Kidney epithelial cell (primary cell): ENCODE measurements at regions not wholly inside any gene's neighbourhood (a gene's known extent, or its start where the extent isn't known, plus 50 kb on each side); places are given as distances from the start of the nearest gene placed in this dataset.

Experiments used
- DNase-seq: peaks from one replicate; pipeline ENCODE4 v3.0.0-alpha.2; 2010; ENCODE audit warnings: low read depth
- H3K27me3 ChIP-seq: 2 replicates; pipeline ENCODE4 v1.6.0; 2011; ENCODE audit warnings: low read length; ENCODE audit not compliant: control insufficient read depth, insufficient read depth
- H3K36me3 ChIP-seq: 2 replicates; pipeline ENCODE4 v1.5.1; 2011; ENCODE audit warnings: low read length; ENCODE audit not compliant: control insufficient read depth, insufficient read depth
- H3K4me3 ChIP-seq: 2 replicates; pipeline ENCODE4 v1.5.1; 2011; ENCODE audit warnings: low read depth, mild to moderate bottlenecking, control low read depth, low read length
- CTCF ChIP-seq: IDR thresholded peaks from 2 replicates; pipeline ENCODE4 v1.5.1; 2011; ENCODE audit warnings: mild to moderate bottlenecking, moderate library complexity, low read length, control low read depth, inconsistent platforms; ENCODE audit not compliant: insufficient read depth, poor library complexity, severe bottlenecking

GRCh38 chr6:55019591-55019990 lies 154.7 kb upstream of the HCRTR2 start:
- DNase-seq, result no peak
- Histone ChIP-seq H3K27me3 (no peaks in the 10 kb centered on the region), H3K36me3 (no peaks in the 10 kb centered on the region), H3K4me3 (no peak overlapping the region)
- no peak for TF ChIP-seq CTCF

- no peaks in the 10 kb centered on the region for H3K36me3 ChIP-seq
- H3K4me3 ChIP-seq, result no peak overlapping the region
- H3K27me3 ChIP-seq, result no peaks in the 10 kb centered on the region
- no peak for DNase-seq
- TF ChIP-seq CTCF, result no peak
Measured at GRCh38 chr6:55023230-55023629, 151.1 kb upstream of the HCRTR2 start.

- Histone ChIP-seq H3K4me3 (no peak overlapping the region), H3K27me3 (no peaks in the 10 kb centered on the region), H3K36me3 (no peaks in the 10 kb centered on the region)
- no peak for TF ChIP-seq CTCF
- no peak for DNase-seq
Measured at GRCh38 chr6:55033016-55033546, 141.2 kb upstream of the HCRTR2 start.

- no peak for TF ChIP-seq CTCF
- no peak for DNase-seq
- H3K4me3 ChIP-seq, result no peak overlapping the region
Measured at GRCh38 chr6:55034752-55035151, 139.6 kb upstream of the HCRTR2 start.

GRCh38 chr6:55040102-55040848 lies 134.0 kb upstream of the HCRTR2 start:
- peak; percentile 21 for DNase-seq
- H3K36me3 ChIP-seq, result no peaks in the 10 kb centered on the region
- no peak overlapping the region for H3K4me3 ChIP-seq
- no peaks in the 10 kb centered on the region for H3K27me3 ChIP-seq
- TF ChIP-seq CTCF, result no peak

More at GRCh38 chr6:55034752-55035151, 139.6 kb upstream of the HCRTR2 start:
- H3K27me3 ChIP-seq, result no peaks in the 10 kb centered on the region
- H3K36me3 ChIP-seq, result no peaks in the 10 kb centered on the region
